ENCODE measurements at regions not wholly inside any gene's neighbourhood (a gene's known extent, or its start where the extent isn't known, plus 50 kb on each side); places are given as distances from the start of the nearest gene placed in this dataset.
"Not testable (repeated sequence)": the region's sequence is repeated elsewhere in the genome, so short reads cannot be mapped to it uniquely, and the experiment has no call there.

- no peak for TF ChIP-seq POLR2A (IDR thresholded peaks at IDR 0.05; ENCODE audit: low read depth, low read length)
- no peak for TF ChIP-seq POLR2AphosphoS5 (IDR thresholded peaks at IDR 0.05; ENCODE audit: low read depth, low read length)
- DNase-seq (ENCODE audit: insufficient read length, low spot score) (no peak), FAIRE-seq (no peak)
Observed at GRCh38 chr4:79676705-79677104, 268.7 kb upstream of the GK2 start.

- not testable (repeated sequence) for FAIRE-seq; DNase-seq (ENCODE audit: insufficient read length, low spot score)
Observed at GRCh38 chr4:79674906-79675305, 266.9 kb upstream of the GK2 start.

- TF ChIP-seq TAF1 (IDR thresholded peaks at IDR 0.05; ENCODE audit: low read depth, low read length): no peak
- TF ChIP-seq SPI1 (IDR thresholded peaks at IDR 0.05; ENCODE audit: low read depth, low read length): peak; percentile 64
- FAIRE-seq (no peak), DNase-seq (ENCODE audit: insufficient read length, low spot score) (no peak)
Observed at GRCh38 chr4:79673898-79674297, 265.9 kb upstream of the GK2 start.

- DNase-seq (ENCODE audit: insufficient read length, low spot score): no peak
- TF ChIP-seq SPI1 (IDR thresholded peaks at IDR 0.05; ENCODE audit: low read depth, low read length) (no peak), POU2F2 (IDR thresholded peaks at IDR 0.05; ENCODE audit: low read depth, low read length) (no peak), PAX5 (IDR thresholded peaks at IDR 0.05; ENCODE audit: insufficient read depth, low read length, severe bottlenecking) (no peak), POLR2A (IDR thresholded peaks at IDR 0.05; ENCODE audit: low read depth, low read length) (no peak), POLR2AphosphoS5 (IDR thresholded peaks at IDR 0.05; ENCODE audit: low read depth, low read length) (no peak), TAF1 (IDR thresholded peaks at IDR 0.05; ENCODE audit: low read depth, low read length) (no peak)
- no peak for FAIRE-seq
Observed at GRCh38 chr4:79673377-79673776, 265.3 kb upstream of the GK2 start.

GRCh38 chr4:79666875-79667274 lies 258.8 kb upstream of the GK2 start:
- TF ChIP-seq POLR2A (IDR thresholded peaks at IDR 0.05; ENCODE audit: low read depth, low read length): no peak
- no peak for TF ChIP-seq SPI1 (IDR thresholded peaks at IDR 0.05; ENCODE audit: low read depth, low read length)
- TF ChIP-seq PAX5 (IDR thresholded peaks at IDR 0.05; ENCODE audit: insufficient read depth, low read length, severe bottlenecking): no peak
- no peak for TF ChIP-seq TAF1 (IDR thresholded peaks at IDR 0.05; ENCODE audit: low read depth, low read length)
- FAIRE-seq (no peak), DNase-seq (ENCODE audit: insufficient read length, low spot score) (no peak)

GRCh38 chr4:79666112-79666511 lies 258.1 kb upstream of the GK2 start:
- FAIRE-seq: no peak
- TF ChIP-seq PAX5 (IDR thresholded peaks at IDR 0.05; ENCODE audit: insufficient read depth, low read length, severe bottlenecking): no peak

GRCh38 chr4:79663865-79664264 lies 255.8 kb upstream of the GK2 start:
- no peak for FAIRE-seq
- TF ChIP-seq SPI1 (IDR thresholded peaks at IDR 0.05; ENCODE audit: low read depth, low read length) (no peak), POLR2A (IDR thresholded peaks at IDR 0.05; ENCODE audit: low read depth, low read length) (no peak), POLR2AphosphoS5 (IDR thresholded peaks at IDR 0.05; ENCODE audit: low read depth, low read length) (no peak), POU2F2 (IDR thresholded peaks at IDR 0.05; ENCODE audit: low read depth, low read length) (no peak), TAF1 (IDR thresholded peaks at IDR 0.05; ENCODE audit: low read depth, low read length) (no peak), PAX5 (IDR thresholded peaks at IDR 0.05; ENCODE audit: insufficient read depth, low read length, severe bottlenecking) (no peak)
- DNase-seq (ENCODE audit: insufficient read length, low spot score): no peak

More at GRCh38 chr4:79666112-79666511, 258.1 kb upstream of the GK2 start:
- DNase-seq (ENCODE audit: insufficient read length, low spot score): no peak

GRCh38 chr4:79663141-79663540 lies 255.1 kb upstream of the GK2 start:
- peak; percentile 50 for FAIRE-seq
- TF ChIP-seq SPI1 (IDR thresholded peaks at IDR 0.05; ENCODE audit: low read depth, low read length): no peak
- no peak for DNase-seq (ENCODE audit: insufficient read length, low spot score)

GRCh38 chr4:79662651-79663050 lies 254.6 kb upstream of the GK2 start:
- TF ChIP-seq PAX5 (IDR thresholded peaks at IDR 0.05; ENCODE audit: insufficient read depth, low read length, severe bottlenecking) (no peak), POLR2A (IDR thresholded peaks at IDR 0.05; ENCODE audit: low read depth, low read length) (no peak), TAF1 (IDR thresholded peaks at IDR 0.05; ENCODE audit: low read depth, low read length) (no peak), POLR2AphosphoS5 (IDR thresholded peaks at IDR 0.05; ENCODE audit: low read depth, low read length) (no peak), SPI1 (IDR thresholded peaks at IDR 0.05; ENCODE audit: low read depth, low read length) (no peak), POU2F2 (IDR thresholded peaks at IDR 0.05; ENCODE audit: low read depth, low read length) (no peak)
- FAIRE-seq: no peak
- DNase-seq (ENCODE audit: insufficient read length, low spot score): no peak

- no peak for TF ChIP-seq TAF1 (IDR thresholded peaks at IDR 0.05; ENCODE audit: low read depth, low read length)
- TF ChIP-seq POLR2A (IDR thresholded peaks at IDR 0.05; ENCODE audit: low read depth, low read length): no peak
- TF ChIP-seq POU2F2 (IDR thresholded peaks at IDR 0.05; ENCODE audit: low read depth, low read length): no peak
- TF ChIP-seq PAX5 (IDR thresholded peaks at IDR 0.05; ENCODE audit: insufficient read depth, low read length, severe bottlenecking): no peak
- no peak for TF ChIP-seq POLR2AphosphoS5 (IDR thresholded peaks at IDR 0.05; ENCODE audit: low read depth, low read length)
- TF ChIP-seq SPI1 (IDR thresholded peaks at IDR 0.05; ENCODE audit: low read depth, low read length): no peak
- no peak for DNase-seq (ENCODE audit: insufficient read length, low spot score)
- FAIRE-seq: no peak
Observed at GRCh38 chr4:79661196-79661595, 253.2 kb upstream of the GK2 start.

- DNase-seq (ENCODE audit: insufficient read length, low spot score); FAIRE-seq: not testable (repeated sequence)
Observed at GRCh38 chr4:79659308-79659870, 251.4 kb upstream of the GK2 start.

GRCh38 chr4:79657379-79657778 lies 249.4 kb upstream of the GK2 start:
- TF ChIP-seq TAF1 (IDR thresholded peaks at IDR 0.05; ENCODE audit: low read depth, low read length) (no peak), POLR2A (IDR thresholded peaks at IDR 0.05; ENCODE audit: low read depth, low read length) (no peak), PAX5 (IDR thresholded peaks at IDR 0.05; ENCODE audit: insufficient read depth, low read length, severe bottlenecking) (no peak), POU2F2 (IDR thresholded peaks at IDR 0.05; ENCODE audit: low read depth, low read length) (no peak), POLR2AphosphoS5 (IDR thresholded peaks at IDR 0.05; ENCODE audit: low read depth, low read length) (no peak), SPI1 (IDR thresholded peaks at IDR 0.05; ENCODE audit: low read depth, low read length) (no peak)
- FAIRE-seq: no peak
- DNase-seq (ENCODE audit: insufficient read length, low spot score): no peak
